NB4 (cell line): ENCODE measurements at regions not wholly inside any gene's neighbourhood (a gene's known extent, or its start where the extent isn't known, plus 50 kb on each side); places are given as distances from the start of the nearest gene placed in this dataset.

Source experiments
- MAX ChIP-seq: IDR thresholded peaks from 2 replicates; pipeline ENCODE4 v1.6.1; 2011; ENCODE audit warnings: low read depth, low read length
- POLR2A ChIP-seq: IDR thresholded peaks from 2 replicates; pipeline ENCODE4 v1.6.1; 2011; ENCODE audit warnings: mild to moderate bottlenecking; ENCODE audit not compliant: insufficient read length; ENCODE audit errors: extremely low read depth
- TF ChIP-seq, protein P1 (sequence below): IDR thresholded peaks from one replicate; pipeline ENCODE4 v1.5.1; 2012; ENCODE audit warnings: low read depth, low read length

GRCh38 chr9:126126807-126127206 lies 199.8 kb upstream of the MVB12B start:
- TF ChIP-seq, protein P1, sequence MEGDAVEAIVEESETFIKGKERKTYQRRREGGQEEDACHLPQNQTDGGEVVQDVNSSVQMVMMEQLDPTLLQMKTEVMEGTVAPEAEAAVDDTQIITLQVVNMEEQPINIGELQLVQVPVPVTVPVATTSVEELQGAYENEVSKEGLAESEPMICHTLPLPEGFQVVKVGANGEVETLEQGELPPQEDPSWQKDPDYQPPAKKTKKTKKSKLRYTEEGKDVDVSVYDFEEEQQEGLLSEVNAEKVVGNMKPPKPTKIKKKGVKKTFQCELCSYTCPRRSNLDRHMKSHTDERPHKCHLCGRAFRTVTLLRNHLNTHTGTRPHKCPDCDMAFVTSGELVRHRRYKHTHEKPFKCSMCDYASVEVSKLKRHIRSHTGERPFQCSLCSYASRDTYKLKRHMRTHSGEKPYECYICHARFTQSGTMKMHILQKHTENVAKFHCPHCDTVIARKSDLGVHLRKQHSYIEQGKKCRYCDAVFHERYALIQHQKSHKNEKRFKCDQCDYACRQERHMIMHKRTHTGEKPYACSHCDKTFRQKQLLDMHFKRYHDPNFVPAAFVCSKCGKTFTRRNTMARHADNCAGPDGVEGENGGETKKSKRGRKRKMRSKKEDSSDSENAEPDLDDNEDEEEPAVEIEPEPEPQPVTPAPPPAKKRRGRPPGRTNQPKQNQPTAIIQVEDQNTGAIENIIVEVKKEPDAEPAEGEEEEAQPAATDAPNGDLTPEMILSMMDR = no peak
- TF ChIP-seq MAX (no peak), POLR2A (no peak)
